SK-N-DZ (cell line): ENCODE measurements at regions not wholly inside any gene's neighbourhood (a gene's known extent, or its start where the extent isn't known, plus 50 kb on each side); places are given as distances from the start of the nearest gene placed in this dataset.
"Not testable (repeated sequence)": the region's sequence is repeated elsewhere in the genome, so short reads cannot be mapped to it uniquely, and the experiment has no call there.

Source experiments
- DNase-seq: peaks from one replicate; pipeline ENCODE4 v3.0.0-alpha.2; 2015; ENCODE audit warnings: low spot score

DNA sequence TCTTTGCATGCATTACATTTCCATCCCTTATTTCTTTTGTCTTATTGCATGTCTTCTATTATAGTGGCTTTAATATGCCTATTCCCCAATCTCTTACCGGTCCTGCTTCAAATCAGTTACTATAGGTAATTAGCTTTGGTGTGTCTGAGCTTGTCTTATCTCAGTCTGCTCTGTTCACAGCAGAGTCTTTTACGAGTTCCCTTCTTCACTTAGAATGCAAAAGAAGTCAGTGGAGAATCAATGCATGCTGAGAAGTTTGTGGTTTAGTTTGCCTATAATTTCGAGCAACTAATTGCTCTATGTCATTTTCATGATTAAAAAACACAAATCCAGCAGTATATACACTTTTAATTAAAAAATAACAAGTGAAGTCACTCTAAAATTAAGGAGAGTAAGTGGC is 545.0 kb downstream of the SLCO4C1 start:
- no peak for DNase-seq

DNA sequence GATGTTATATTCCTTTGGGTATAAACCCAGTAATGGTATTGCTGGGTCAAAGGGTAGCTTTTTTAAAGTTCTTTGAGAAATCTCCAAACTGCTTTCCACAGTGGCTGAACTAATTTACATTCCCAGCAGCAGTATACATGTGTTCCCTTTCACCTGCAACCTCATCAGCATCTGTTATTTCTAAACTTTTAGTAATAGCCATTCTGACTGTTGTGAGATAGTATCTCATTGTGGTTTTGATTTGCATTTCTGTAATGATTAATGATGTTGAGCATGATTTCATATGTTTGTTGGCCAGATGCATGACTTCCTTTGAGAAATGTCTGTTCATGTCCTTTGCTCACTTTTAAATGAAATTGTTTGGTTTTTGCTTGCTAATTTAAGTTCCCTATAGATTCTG is 553.1 kb downstream of the SLCO4C1 start:
- not testable (repeated sequence) for DNase-seq

DNA sequence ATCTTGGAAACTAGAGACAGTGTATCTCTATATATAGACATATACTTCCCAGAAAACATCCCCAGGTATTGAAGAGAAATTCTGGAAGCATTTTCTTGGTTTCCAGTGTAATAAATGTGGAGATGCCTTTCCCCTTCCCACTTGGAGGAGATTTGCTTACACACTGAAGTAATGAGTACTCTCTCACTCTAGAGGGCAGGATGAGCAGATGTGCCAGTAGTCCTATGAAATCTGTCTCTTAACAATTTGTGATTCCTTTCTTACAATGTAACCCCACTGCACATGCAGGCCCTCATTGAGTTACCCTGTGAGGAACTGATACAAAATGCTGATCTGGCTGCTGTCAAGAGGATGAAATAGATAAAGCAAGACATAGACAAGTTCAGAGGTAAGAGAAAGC is 567.2 kb downstream of the SLCO4C1 start:
- peak; percentile 31 for DNase-seq

DNA sequence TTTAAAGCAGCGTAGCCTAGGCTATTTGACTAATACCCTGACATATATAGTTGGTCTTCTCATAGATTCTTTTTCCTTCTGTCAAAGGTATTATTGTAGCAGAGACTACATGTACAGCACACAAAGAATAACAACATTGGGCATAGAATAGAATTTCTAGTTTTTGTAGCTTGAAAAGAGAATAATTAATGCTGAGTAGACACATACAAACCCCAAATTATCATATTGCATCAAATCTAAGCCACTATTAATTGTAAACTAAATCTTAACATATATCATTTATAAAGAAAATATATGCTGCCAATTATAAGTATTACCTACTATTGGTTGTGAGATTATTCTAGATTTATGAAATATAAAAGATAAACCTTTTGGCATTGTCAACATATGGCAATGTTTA is 574.5 kb downstream of the SLCO4C1 start:
- no peak for DNase-seq

GRCh38 chr5:101720033-101720432 is 576.1 kb downstream of the SLCO4C1 start:
- DNase-seq, result no peak

GRCh38 chr5:101717721-101718120 is 578.4 kb downstream of the SLCO4C1 start:
- DNase-seq, result no peak

DNA sequence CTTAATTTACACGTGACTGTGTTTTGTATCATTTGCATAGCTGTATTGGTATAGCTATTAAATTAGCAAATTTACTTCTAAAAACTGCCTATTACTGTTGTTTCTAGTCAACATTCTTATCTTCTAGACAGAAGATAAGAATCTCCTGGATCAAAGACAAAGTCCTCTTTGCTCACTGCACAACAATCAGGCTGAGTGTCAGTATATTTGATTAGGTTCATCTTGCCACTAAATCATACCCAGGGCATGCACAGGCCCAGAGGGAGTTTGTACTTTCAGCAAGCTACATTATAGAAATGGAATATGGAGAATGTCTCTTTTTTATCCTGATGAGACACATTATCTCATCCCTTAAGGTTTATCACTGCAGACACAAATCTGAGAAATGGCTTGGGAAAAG is 579.1 kb downstream of the SLCO4C1 start:
- DNase-seq, result peak; percentile 88

DNA sequence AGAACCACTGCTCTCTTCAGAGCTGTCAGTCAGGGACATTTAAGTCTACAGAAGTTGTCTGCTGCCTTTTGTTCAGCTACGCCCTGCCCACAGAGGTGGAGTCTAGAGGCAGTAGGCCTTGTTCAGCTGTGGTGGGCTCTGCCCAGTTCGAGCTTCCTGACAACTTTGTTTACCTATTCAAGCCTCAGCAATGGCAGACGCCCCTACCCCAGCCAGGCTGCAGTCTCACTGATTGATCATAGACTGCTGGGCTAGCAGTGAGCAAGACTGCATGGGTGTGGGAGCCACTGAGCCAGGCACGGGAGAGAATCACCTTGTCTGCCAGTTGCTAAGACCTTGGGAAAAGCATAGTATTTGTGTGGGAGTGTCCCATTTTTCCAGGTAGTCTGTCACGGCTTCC is 580.3 kb downstream of the SLCO4C1 start:
- not testable (repeated sequence) for DNase-seq

DNA sequence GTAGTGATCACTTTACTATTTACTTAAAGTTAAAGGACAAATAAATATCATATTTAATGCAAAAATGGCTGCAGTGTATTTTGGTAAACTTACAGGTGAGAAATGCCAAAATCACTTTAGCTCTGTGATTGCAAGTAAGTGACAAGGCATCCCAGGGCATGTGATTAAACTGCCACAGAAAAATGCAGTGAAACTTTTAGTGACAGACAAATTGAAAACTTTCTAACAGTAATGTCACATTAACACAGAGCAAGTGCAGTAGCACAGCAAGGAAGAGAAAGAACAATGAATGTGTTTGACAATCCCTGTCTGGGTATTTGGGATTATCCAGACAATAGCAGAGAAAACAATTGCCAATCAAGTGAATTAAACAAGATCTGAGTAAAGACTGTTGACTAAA is 606.8 kb downstream of the SLCO4C1 start:
- no peak for DNase-seq

- no peak for DNase-seq
Observed at GRCh38 chr5:101688156-101688555, 607.9 kb downstream of the SLCO4C1 start.

DNA sequence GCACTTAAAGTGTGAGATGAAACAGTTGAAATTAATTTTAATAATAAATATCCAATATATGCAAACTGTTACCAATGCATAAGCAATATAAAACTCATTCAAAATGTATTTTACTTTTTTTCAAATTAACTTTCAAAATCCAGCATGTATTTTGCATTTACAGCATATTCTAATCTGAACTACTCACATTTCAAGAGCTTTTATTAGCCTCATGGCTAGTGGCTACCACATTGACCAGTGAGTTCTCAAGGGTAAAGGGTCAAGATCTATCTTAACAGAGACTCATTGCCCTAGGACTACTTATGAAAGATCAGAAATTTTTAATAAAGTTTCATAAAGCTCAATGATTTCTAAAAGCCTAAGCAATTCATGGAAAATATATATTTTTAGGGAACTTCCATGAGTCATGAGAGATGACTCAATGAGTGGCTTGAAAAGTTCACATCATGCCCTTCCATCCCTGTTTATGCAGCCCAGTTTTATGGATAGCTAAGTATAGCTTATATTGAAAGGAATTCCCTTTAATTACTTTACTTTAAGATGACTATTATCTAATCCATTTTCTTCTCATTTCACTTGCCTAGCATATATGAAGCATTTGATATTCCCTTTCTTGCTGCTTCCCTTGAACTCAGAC is 608.6 kb downstream of the SLCO4C1 start:
- no peak for DNase-seq

- no peak for DNase-seq
Observed at GRCh38 chr5:101686536-101687157, 609.4 kb downstream of the SLCO4C1 start.

- DNase-seq, result no peak
Observed at GRCh38 chr5:101679816-101680215, 616.3 kb downstream of the SLCO4C1 start.

DNA sequence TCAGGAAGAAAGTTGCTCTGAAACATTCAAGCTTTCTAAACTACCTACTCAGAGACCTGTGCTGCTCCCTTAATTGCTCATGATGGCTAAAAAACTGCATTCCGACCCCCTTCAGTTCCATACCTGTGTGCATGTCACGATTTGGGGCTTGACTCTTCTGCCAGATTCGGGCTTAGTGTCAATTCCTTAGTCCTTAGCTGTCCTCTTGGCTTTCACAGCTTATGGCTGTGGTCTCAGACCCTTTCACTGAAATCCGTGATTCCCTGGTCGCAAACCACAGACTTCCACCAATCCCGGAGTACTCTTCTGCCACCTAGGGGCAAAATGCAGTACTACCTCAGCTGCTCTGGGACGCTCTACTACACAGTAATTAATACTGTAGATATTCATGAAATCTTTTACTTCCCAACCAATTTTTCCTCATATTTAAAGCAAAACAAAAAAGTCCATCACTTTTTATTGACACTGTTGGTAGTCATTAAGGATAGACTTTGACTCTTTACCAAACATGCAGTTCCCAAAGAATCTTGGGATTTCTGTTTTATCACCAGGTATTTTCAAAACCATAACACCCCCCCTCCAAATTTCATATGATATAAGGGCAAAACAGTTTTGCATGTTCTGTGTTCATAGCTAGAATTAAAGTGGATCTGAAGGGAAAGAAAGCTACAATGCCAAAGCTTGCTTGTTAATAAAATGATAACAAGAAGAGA is 617.4 kb downstream of the SLCO4C1 start:
- peak; percentile 79 for DNase-seq

GRCh38 chr5:101677961-101678360 is 618.1 kb downstream of the SLCO4C1 start:
- no peak for DNase-seq

DNA sequence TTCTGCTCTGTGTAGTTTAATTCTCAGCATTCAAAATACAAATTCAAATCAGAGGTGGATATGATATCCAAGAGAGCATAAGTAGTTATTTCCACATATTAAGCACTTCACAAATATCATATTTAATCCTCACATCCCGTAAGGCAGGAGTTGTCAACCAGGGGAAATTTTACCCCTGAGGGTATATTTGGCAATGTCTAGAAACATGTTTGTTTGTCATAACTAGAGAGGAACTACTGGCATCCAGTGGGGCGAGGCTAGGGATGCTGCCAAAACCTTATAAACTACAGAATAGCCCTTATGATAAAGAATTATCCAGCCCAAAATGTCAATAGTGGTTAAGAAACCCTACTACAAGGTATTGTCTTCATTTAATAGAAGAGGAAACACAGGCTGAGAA is 619.4 kb downstream of the SLCO4C1 start:
- no peak for DNase-seq

DNA sequence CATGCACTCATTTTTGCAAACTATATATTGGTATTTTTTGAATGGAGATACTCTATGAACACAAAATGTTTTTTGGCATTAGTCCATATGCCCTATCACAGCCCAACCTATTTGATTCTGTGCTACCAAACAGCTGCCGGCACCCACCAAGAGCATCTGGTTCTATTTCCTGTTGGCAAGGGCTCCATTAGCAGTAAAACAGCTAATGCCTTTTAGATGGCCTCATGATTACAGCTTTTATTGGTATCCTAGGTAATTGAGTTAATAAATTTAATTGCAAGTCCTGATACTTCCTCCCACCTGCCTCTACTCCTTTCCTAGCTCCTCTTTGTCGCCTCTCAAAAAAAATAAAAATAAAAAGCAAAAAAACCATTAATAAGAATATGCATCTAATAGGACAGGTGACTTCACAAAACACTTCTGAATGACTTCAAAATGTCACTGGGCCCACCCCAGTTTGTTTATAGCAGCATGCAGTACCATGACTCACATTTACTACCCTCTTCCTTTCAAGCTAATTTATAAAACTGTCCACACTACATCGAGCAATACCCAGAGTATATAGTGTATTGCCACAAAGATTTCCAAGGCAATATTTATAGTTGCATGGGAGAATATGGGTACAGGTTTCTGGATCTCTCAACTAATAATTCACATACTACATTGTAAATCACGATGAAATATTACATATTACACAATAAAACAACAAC is 620.4 kb downstream of the SLCO4C1 start:
- DNase-seq, result no peak

DNA sequence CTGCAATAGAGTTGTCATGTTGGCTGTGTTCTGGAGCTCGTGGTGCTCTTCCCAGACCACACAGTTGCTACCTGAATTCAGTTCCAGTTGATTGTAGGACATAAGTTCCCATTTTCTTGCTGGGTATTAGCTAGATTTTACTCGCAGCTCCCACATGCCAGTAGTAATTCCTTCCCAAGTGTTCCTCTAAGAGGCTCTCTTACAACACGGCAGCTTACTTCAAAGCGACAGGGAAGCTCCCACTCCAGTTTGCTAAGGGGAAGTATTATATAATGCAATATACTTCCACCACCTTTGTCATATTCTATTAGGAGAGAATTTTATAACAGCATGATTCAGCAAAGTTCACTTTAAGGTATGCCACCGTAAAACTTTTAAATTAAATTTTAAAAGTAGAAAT is 623.0 kb downstream of the SLCO4C1 start:
- DNase-seq, result no peak

GRCh38 chr5:101664071-101664791 is 631.9 kb downstream of the SLCO4C1 start:
- no peak for DNase-seq

- no peak for DNase-seq
Observed at GRCh38 chr5:101663543-101663942, 632.5 kb downstream of the SLCO4C1 start.

GRCh38 chr5:101662263-101662662 is 633.8 kb downstream of the SLCO4C1 start:
- no peak for DNase-seq

DNA sequence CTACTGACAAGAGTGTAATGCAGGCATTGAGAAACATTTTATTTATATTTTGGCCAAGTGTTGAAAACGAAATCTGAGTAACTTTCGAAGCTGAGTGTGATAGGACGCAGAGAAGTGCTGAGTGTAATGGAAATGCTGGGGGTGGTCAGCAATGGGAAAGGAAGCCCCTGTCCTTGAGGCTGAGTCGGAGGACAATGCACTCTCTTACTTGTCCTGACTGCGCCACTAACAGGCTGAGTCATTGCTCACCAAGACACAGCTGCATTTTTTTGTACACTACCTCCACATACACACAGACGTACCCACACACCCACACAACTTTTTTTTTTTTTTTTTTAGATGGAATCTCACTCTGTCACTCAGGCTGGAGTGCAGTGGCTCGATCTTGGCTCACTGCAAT is 637.7 kb downstream of the SLCO4C1 start:
- DNase-seq, result no peak
